HCT116 (cell line): ENCODE measurements at regions not wholly inside any gene's neighbourhood (a gene's known extent, or its start where the extent isn't known, plus 50 kb on each side); places are given as distances from the start of the nearest gene placed in this dataset.
A peak's percentile ranks its signal among the peaks of the same experiment; 100 is the strongest.

ENCODE experiments used
- ATAC-seq: fragments of 200-7000 bp; cut with Tn5 transposase; 2 replicates; pipeline ENCODE4 v1.9.1; 2020; ENCODE audit warnings: mild to moderate bottlenecking, moderate library complexity
- BruUV-seq: library from RNA; stranded (reverse); fragments of 400-500 nt; replicated peaks from 2 replicates; lab custom pipeline; 2021; lab: Mats Ljungman, UMichigan
- CTCF ChIA-PET: fragments of 300-600 bp; sonication (Branson Sonifier 250); formaldehyde crosslinking; loops from one replicate; lab custom pipeline; 2021; ENCODE audit warnings: antibody characterized with exemption; lab: Charles Lee
- POLR2A ChIA-PET: fragments of 300-600, 350-600 bp; sonication (Branson Sonifier 250); formaldehyde crosslinking; loops from one replicate; lab custom pipeline; 2021; ENCODE audit warnings: antibody characterized with exemption; lab: Charles Lee
- RAD21 ChIA-PET, 2 experiments: fragments of 300-600 bp; sonication (Branson Sonifier 250); formaldehyde crosslinking; loops; one replicate each; lab custom pipeline; 2023; ENCODE audit warnings: low total read pairs in 2 of 2; ENCODE audit not compliant: uncharacterized antibody in 2 of 2, unreplicated experiment in 2 of 2, low non-redundant PET in 1 of 2; lab: Charles Lee
- DNase-seq: peaks from one replicate; pipeline ENCODE4 v3.0.0-alpha.2; 2010; ENCODE audit warnings: low read depth, low spot score
- H2AFZ ChIP-seq: fragments of 200-600 bp; shearing (Covaris generic), sonication (generic); 2 replicates; pipeline ENCODE4 v1.6.1; 2017; ENCODE audit warnings: low read depth, mixed run types, mixed read lengths, antibody characterized with exemption, low read length; ENCODE audit not compliant: poor library complexity, severe bottlenecking
- H3K27ac ChIP-seq: 2 replicates; pipeline ENCODE4 v1.5.1; 2012; ENCODE audit warnings: low read depth, low read length
- H3K27me3 ChIP-seq: fragments of 200-600 bp; sonication (generic); 2 replicates; pipeline ENCODE4 v1.6.1; 2016; ENCODE audit warnings: mixed run types, low read length, mixed read lengths; ENCODE audit not compliant: insufficient read depth
- H3K36me3 ChIP-seq, 2 experiments: fragments of 200-500 bp in 1 of 2; fragments of 200-600 bp in 1 of 2; sonication (Bioruptor generic) in 1 of 2; sonication (generic) in 1 of 2; 2 replicates each; pipeline versions ENCODE4 v1.5.1 to v1.6.1; 2014 to 2016; ENCODE audit warnings: low read length in 2 of 2, inconsistent platforms in 1 of 2, mixed read lengths in 1 of 2, mixed run types in 1 of 2; ENCODE audit not compliant: insufficient read depth in 2 of 2, control insufficient read depth in 1 of 2
- H3K4me1 ChIP-seq, 2 experiments: fragments of 200-600 bp in 1 of 2; sonication (generic) in 1 of 2; 2 replicates each; pipeline versions ENCODE4 v1.5.1 to v1.6.1; 2012 to 2017; ENCODE audit warnings: low read length in 2 of 2, inconsistent platforms in 1 of 2, mild to moderate bottlenecking in 1 of 2, mixed read lengths in 1 of 2, mixed run types in 1 of 2, moderate library complexity in 1 of 2; ENCODE audit not compliant: insufficient read depth in 2 of 2, control insufficient read depth in 1 of 2
- H3K4me2 ChIP-seq: fragments of 200-600 bp; sonication (generic); 2 replicates; pipeline ENCODE4 v1.6.1; 2017; ENCODE audit warnings: mixed run types, low read length, mixed read lengths
- H3K4me3 ChIP-seq, 2 experiments: fragments of 200-600 bp in 1 of 2; sonication (generic) in 1 of 2; replicated peaks in 1 of 2; 2 replicates each; pipeline ENCODE4 v1.5.1; 2011 to 2016; ENCODE audit warnings: low read length in 2 of 2, control low read depth in 1 of 2, low read depth in 1 of 2, mild to moderate bottlenecking in 1 of 2, mixed read lengths in 1 of 2, mixed run types in 1 of 2
- H3K79me2 ChIP-seq: fragments of 200-600 bp; sonication (generic); 2 replicates; pipeline ENCODE4 v1.6.1; 2017; ENCODE audit warnings: mild to moderate bottlenecking, mixed run types, low read length, moderate library complexity, mixed read lengths; ENCODE audit not compliant: insufficient read depth
- H3K9ac ChIP-seq: fragments of 200-600 bp; sonication (generic); 2 replicates; pipeline ENCODE4 v1.6.1; 2016; ENCODE audit warnings: low read length, mixed read lengths
- H3K9me2 ChIP-seq: fragments of 200-600 bp; sonication (generic), shearing (Covaris generic); 2 replicates; pipeline ENCODE4 v1.6.1; 2017; ENCODE audit warnings: mixed run types, mild to moderate bottlenecking, moderate library complexity; ENCODE audit not compliant: insufficient read depth
- H3K9me3 ChIP-seq, 2 experiments: fragments of 200-500 bp in 1 of 2; fragments of 200-600 bp in 1 of 2; sonication (Bioruptor generic) in 1 of 2; sonication (generic) in 1 of 2; 2 replicates each; pipeline ENCODE4 v1.6.1; 2014 to 2017; ENCODE audit warnings: low read length in 2 of 2, mixed read lengths in 2 of 2, inconsistent platforms in 1 of 2, low read depth in 1 of 2, mild to moderate bottlenecking in 1 of 2, mixed run types in 1 of 2, moderate library complexity in 1 of 2; ENCODE audit not compliant: control insufficient read depth in 1 of 2, insufficient read depth in 1 of 2
- H4K20me1 ChIP-seq: fragments of 200-600 bp; sonication (generic), shearing (Covaris generic); 2 replicates; pipeline ENCODE4 v1.6.1; 2017; ENCODE audit warnings: mixed run types, mild to moderate bottlenecking, moderate library complexity; ENCODE audit not compliant: insufficient read depth
- CBX3 ChIP-seq: IDR thresholded peaks from 2 replicates; pipeline ENCODE4 v1.6.1; 2012; ENCODE audit warnings: low read depth
- EZH2phosphoT487 ChIP-seq: fragments of 200-600 bp; IDR thresholded peaks from 2 replicates; pipeline ENCODE4 v1.6.1; 2018; ENCODE audit warnings: antibody characterized with exemption, borderline replicate concordance
- JUND ChIP-seq: IDR thresholded peaks from 2 replicates; pipeline ENCODE4 v1.6.1; 2012
- MAX ChIP-seq: IDR thresholded peaks from 2 replicates; pipeline ENCODE4 v1.6.1; 2012
- SIN3A ChIP-seq: IDR thresholded peaks from 2 replicates; pipeline ENCODE4 v1.6.1; 2012; ENCODE audit warnings: low read depth
- SP1 ChIP-seq: IDR thresholded peaks from 2 replicates; pipeline ENCODE4 v1.6.1; 2012; ENCODE audit warnings: low read depth
- ZNF274 ChIP-seq: fragments of 200-500 bp; sonication (Bioruptor generic); IDR thresholded peaks from 2 replicates; pipeline ENCODE4 v1.6.1; 2014; ENCODE audit warnings: mild to moderate bottlenecking, low read depth, low read length, inconsistent platforms
- intact Hi-C: fragments of 100-400 bp; cut with micrococcal nuclease; formaldehyde crosslinking; loops from 2 replicates; pipeline ENCODE4 v1.10.0; 2022

GRCh38 chr12:124637581-124637981 lies 70.2 kb upstream of the NCOR2 start (continued):
- TF ChIP-seq SIN3A (no peak), SP1 (peak; percentile 53; the same call in 1 of the 2 replicates)

DNA sequence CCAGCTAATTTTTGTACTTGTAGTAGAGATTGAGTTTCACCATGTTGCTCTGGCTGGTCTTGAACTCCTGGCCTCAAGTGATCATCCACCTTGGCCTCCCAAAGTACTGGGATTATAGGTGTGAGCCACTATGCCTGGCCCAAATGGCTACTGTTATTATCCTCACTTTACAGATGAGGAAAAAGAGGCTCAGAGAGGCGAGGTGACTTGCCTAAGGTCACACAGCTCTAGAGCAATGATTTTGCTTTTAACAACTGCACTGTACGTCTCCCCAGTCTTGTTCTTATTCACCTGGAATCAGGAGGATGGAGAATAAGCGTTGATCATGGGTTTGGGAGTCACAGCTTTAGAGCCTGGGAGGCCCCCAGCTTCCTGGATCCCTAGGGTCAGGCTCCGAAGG lies 69.8 kb upstream of the NCOR2 start:
- POLR2A ChIA-PET: no interaction called here
- no peaks in the 10 kb centered on the region for H3K36me3 ChIP-seq
- no peaks in the 10 kb centered on the region for H3K79me2 ChIP-seq
- BruUV-seq: no TSS peak
- intact Hi-C loops: loop anchor here (5.0 kb wide), 1 partner anchor 70 kb away; the partner anchor contains the start of gene NCOR2
- no peak overlapping the region for H2AFZ ChIP-seq
- CTCF ChIA-PET: no interaction called here
- H3K4me2 ChIP-seq: peak overlapping the region; percentile 61
- H3K4me3 ChIP-seq: peak overlapping the region in 1 of 2 experiments; percentile 16; a peak in 1 of 4 replicates
- TF ChIP-seq MAX: no peak
- TF ChIP-seq ZNF274: no peak
- 0 out of 2 replicates have a peak, but pooled peaks have one; percentile 10 for TF ChIP-seq CBX3
- TF ChIP-seq JUND: no peak
- TF ChIP-seq EZH2phosphoT487: no peak
- TF ChIP-seq, all 23 proteins: peak for 1
- 0 out of 2 replicates have a peak, but pooled peaks have one; percentile 1 for ATAC-seq
- H4K20me1 ChIP-seq: no peaks in the 10 kb centered on the region
- no peak overlapping the region for H3K27ac ChIP-seq
- DNase-seq: no peak
- H3K9me2 ChIP-seq: no peaks in the 10 kb centered on the region
- no peaks in the 10 kb centered on the region for H3K9me3 ChIP-seq
- H3K4me1 ChIP-seq: peaks cover 51 to 85% of the 10 kb centered on the region in 2 experiments
- RAD21 ChIA-PET: no interaction called here
- H3K9ac ChIP-seq: peak overlapping the region; percentile 36; the same call in 1 of the 2 replicates
- H3K27me3 ChIP-seq: no peaks in the 10 kb centered on the region
